Loucy (cell line): ENCODE measurements at regions not wholly inside any gene's neighbourhood (a gene's known extent, or its start where the extent isn't known, plus 50 kb on each side); places are given as distances from the start of the nearest gene placed in this dataset.

Experiments used
- H2AFZ ChIP-seq: fragments of 200-600 bp; sonication (generic); 2 replicates; pipeline ENCODE4 v1.6.0; 2016; ENCODE audit warnings: antibody characterized with exemption, mild to moderate bottlenecking, low read length, moderate library complexity
- H3F3A ChIP-seq: fragments of 200-600 bp; 2 replicates; pipeline ENCODE4 v1.6.0; 2016; ENCODE audit warnings: antibody characterized with exemption, low read depth, mild to moderate bottlenecking
- H3K27me3 ChIP-seq: fragments of 200-600 bp; sonication (generic); 2 replicates; pipeline ENCODE4 v1.6.1; 2014; ENCODE audit warnings: low read length, mild to moderate bottlenecking; ENCODE audit not compliant: insufficient read depth, poor library complexity, severe bottlenecking
- H3K36me3 ChIP-seq: fragments of 200-600 bp; sonication (generic); 2 replicates; pipeline ENCODE4 v1.6.1; 2016; ENCODE audit warnings: low read length; ENCODE audit not compliant: insufficient read depth
- H3K4me1 ChIP-seq: fragments of 200-600 bp; sonication (generic); 2 replicates; pipeline ENCODE4 v1.5.1; 2014; ENCODE audit warnings: low read length, mild to moderate bottlenecking; ENCODE audit not compliant: insufficient read depth, poor library complexity, severe bottlenecking
- H3K4me2 ChIP-seq: fragments of 200-600 bp; sonication (generic); 2 replicates; pipeline ENCODE4 v1.6.0; 2014; ENCODE audit warnings: antibody characterized with exemption, low read length, low read depth, mild to moderate bottlenecking; ENCODE audit not compliant: poor library complexity, severe bottlenecking
- H3K4me3 ChIP-seq: fragments of 200-600 bp; sonication (generic); 2 replicates; pipeline ENCODE4 v1.5.1; 2014; ENCODE audit warnings: low read length, mild to moderate bottlenecking, mixed read lengths; ENCODE audit not compliant: poor library complexity, severe bottlenecking
- H3K79me2 ChIP-seq: fragments of 200-600 bp; sonication (generic); 2 replicates; pipeline ENCODE4 v1.6.1; 2014; ENCODE audit warnings: low read length; ENCODE audit not compliant: insufficient read depth
- H3K9ac ChIP-seq: fragments of 200-600 bp; sonication (generic); 2 replicates; pipeline ENCODE4 v1.6.0; 2014; ENCODE audit warnings: mild to moderate bottlenecking, low read depth, low read length, moderate library complexity; ENCODE audit not compliant: poor library complexity, severe bottlenecking
- H3K9me2 ChIP-seq: fragments of 200-600 bp; sonication (generic); replicated peaks from 2 replicates; pipeline ENCODE4 v1.6.1; 2016; ENCODE audit warnings: low read depth, low read length, mixed read lengths
- H3K9me3 ChIP-seq: fragments of 200-600 bp; sonication (generic); 2 replicates; pipeline ENCODE4 v1.6.1; 2014; ENCODE audit warnings: mild to moderate bottlenecking, antibody characterized with exemption, low read length, low read depth; ENCODE audit not compliant: insufficient read depth
- H4K20me1 ChIP-seq: fragments of 200-600 bp; sonication (generic); 2 replicates; pipeline ENCODE4 v1.6.0; 2014; ENCODE audit warnings: antibody characterized with exemption, low read length, mild to moderate bottlenecking; ENCODE audit not compliant: insufficient read depth, poor library complexity, severe bottlenecking
- EZH2phosphoT487 ChIP-seq: fragments of 200-600 bp; IDR thresholded peaks from 2 replicates; pipeline ENCODE4 v1.6.1; 2018; ENCODE audit warnings: antibody characterized with exemption, mild to moderate bottlenecking, moderate library complexity, borderline replicate concordance
- TF ChIP-seq, protein P1 (sequence below): fragments of 200-600 bp; sonication (generic); conservative IDR thresholded peaks from 2 replicates; pipeline ENCODE4 v1.5.1; 2014; ENCODE audit warnings: mild to moderate bottlenecking, antibody characterized with exemption, low read length

DNA sequence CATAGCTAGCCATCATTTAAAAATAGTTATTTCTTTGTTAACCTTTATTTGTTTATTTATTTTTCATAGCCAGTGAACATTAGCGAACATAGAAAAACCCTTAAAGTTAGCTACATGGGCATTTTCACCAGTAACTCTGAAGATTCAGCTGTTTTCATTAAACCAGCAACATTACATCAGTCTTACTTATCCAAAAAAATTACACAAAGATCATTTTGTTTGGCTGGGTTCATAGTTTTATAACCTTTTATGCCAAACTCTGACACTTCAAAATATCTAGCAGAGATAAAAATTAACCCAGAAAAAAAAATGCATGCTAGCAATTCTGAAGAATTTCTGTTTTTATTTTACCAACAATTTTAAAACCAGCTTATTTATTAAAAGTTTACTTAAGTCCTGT, 784.1 kb downstream of the PCDH18 start:
- Histone ChIP-seq H3K9ac (no peak overlapping the region), H3F3A (no peaks in the 10 kb centered on the region), H3K4me3 (no peak overlapping the region), H3K4me1 (no peaks in the 10 kb centered on the region), H2AFZ (no peak overlapping the region), H4K20me1 (no peaks in the 10 kb centered on the region), H3K4me2 (no peak overlapping the region), H3K79me2 (no peaks in the 10 kb centered on the region), H3K27me3 (no peaks in the 10 kb centered on the region), H3K9me2 (no peaks in the 10 kb centered on the region), H3K9me3 (no peaks in the 10 kb centered on the region), H3K36me3 (no peaks in the 10 kb centered on the region)
- no peak for TF ChIP-seq EZH2phosphoT487
- TF ChIP-seq, protein P1, sequence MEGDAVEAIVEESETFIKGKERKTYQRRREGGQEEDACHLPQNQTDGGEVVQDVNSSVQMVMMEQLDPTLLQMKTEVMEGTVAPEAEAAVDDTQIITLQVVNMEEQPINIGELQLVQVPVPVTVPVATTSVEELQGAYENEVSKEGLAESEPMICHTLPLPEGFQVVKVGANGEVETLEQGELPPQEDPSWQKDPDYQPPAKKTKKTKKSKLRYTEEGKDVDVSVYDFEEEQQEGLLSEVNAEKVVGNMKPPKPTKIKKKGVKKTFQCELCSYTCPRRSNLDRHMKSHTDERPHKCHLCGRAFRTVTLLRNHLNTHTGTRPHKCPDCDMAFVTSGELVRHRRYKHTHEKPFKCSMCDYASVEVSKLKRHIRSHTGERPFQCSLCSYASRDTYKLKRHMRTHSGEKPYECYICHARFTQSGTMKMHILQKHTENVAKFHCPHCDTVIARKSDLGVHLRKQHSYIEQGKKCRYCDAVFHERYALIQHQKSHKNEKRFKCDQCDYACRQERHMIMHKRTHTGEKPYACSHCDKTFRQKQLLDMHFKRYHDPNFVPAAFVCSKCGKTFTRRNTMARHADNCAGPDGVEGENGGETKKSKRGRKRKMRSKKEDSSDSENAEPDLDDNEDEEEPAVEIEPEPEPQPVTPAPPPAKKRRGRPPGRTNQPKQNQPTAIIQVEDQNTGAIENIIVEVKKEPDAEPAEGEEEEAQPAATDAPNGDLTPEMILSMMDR, result no peak

DNA sequence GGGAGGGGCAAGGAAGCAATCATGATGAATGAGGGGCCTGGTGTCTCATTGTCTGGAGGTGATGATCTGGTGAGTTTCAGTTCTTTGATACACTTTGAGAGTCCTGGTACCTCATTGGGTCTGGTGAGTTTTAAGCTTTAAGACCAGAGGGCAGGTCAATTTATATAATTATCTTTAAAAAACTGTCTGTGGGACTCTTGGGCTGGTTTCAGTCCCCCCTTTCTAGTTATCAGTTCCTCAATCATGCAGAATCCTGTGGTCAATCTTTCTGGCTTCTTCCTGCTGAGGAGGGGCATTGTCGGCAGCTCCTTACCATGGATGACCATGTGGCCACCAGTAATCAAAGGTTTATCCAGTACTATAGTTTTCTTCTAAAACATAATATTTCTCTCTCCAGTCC, 789.1 kb downstream of the PCDH18 start:
- H4K20me1 ChIP-seq, result no peaks in the 10 kb centered on the region
- H3K4me3 ChIP-seq, result no peak overlapping the region
- H3K36me3 ChIP-seq, result no peaks in the 10 kb centered on the region
- H3K9ac ChIP-seq, result no peak overlapping the region
- no peaks in the 10 kb centered on the region for H3K27me3 ChIP-seq
- no peaks in the 10 kb centered on the region for H3K4me1 ChIP-seq
- H3K9me2 ChIP-seq, result no peaks in the 10 kb centered on the region
- TF ChIP-seq, protein P1, result no peak
- no peak for TF ChIP-seq EZH2phosphoT487
- no peak overlapping the region for H3K4me2 ChIP-seq
- no peak overlapping the region for H2AFZ ChIP-seq
- no peaks in the 10 kb centered on the region for H3F3A ChIP-seq
- no peaks in the 10 kb centered on the region for H3K79me2 ChIP-seq
- H3K9me3 ChIP-seq, result no peaks in the 10 kb centered on the region

DNA sequence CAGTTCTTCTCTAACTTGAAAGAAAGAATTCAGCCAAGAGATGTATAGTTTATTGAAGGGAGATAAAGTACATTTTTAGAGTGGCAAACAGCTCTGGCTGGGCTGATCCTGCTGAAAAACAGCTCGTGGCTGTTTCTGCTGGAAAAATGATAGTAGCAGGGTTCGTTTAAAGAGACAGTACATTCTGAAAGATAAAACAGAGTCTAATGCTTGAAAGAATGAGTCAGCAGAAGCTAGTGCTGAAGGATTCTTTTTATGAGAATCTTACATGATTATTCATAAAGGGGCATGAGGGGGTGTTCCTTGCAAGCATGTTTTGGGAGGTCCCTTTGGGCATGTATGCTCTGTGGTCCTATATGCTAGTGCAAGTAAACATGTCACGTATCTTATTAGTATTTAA, 790.0 kb downstream of the PCDH18 start:
- no peaks in the 10 kb centered on the region for H3K79me2 ChIP-seq
- no peak overlapping the region for H3K9ac ChIP-seq
- no peaks in the 10 kb centered on the region for H3F3A ChIP-seq
- no peaks in the 10 kb centered on the region for H3K9me3 ChIP-seq
- H3K9me2 ChIP-seq, result no peaks in the 10 kb centered on the region
- no peaks in the 10 kb centered on the region for H3K36me3 ChIP-seq
- H3K4me2 ChIP-seq, result no peak overlapping the region
- no peaks in the 10 kb centered on the region for H3K27me3 ChIP-seq
- H3K4me3 ChIP-seq, result no peak overlapping the region
- no peak overlapping the region for H2AFZ ChIP-seq
- H3K4me1 ChIP-seq, result no peaks in the 10 kb centered on the region
- no peaks in the 10 kb centered on the region for H4K20me1 ChIP-seq
- no peak for TF ChIP-seq EZH2phosphoT487
- TF ChIP-seq, protein P1, result no peak
